ENCODE measurements at regions not wholly inside any gene's neighbourhood (a gene's known extent, or its start where the extent isn't known, plus 50 kb on each side); places are given as distances from the start of the nearest gene placed in this dataset.

DNA sequence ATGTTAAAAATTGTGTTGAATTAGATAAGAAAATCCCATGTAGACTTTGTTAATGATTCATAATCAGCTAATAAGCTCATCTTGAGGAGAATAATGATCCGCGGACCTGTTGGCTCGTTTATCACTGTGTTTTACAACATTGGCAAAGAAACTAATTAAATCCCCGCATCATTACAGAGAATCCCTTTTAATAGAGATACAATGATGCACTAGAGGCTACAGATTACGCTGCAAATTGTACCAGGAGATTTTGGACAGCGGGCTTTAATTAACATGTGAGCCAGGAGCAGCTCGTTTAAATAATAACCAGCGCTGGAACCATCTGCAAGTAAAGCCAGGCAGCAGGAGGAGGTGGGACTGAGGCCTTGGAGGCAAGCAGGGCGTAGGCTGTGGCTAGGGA, 280.3 kb upstream of the POU3F1 start:
- no peaks in the 10 kb centered on the region for H3K79me2 ChIP-seq (ENCODE audit: insufficient read depth, low read depth, low read length)
- CTCF ChIA-PET (ENCODE audit: unreplicated experiment): no interaction called here
- BruUV-seq (replicated peaks): no TSS peak
- no peak overlapping the region for H2AFZ ChIP-seq (ENCODE audit: low read length)
- H3K4me3 ChIP-seq (ENCODE audit: low read depth, low read length, poor library complexity, severe bottlenecking): no peak overlapping the region
- no peaks in the 10 kb centered on the region for H4K20me1 ChIP-seq (ENCODE audit: insufficient read depth, low read length)
- no peak for DNase-seq (ENCODE audit: low spot score)
- no peak overlapping the region for H3K4me2 ChIP-seq (ENCODE audit: low read length)
- no peak for TF ChIP-seq EZH2phosphoT487 (IDR thresholded peaks at IDR 0.05; ENCODE audit: borderline replicate concordance, low read depth, low read length)
- no peak for TF ChIP-seq CTCF (conservative IDR thresholded peaks at IDR 0.05; ENCODE audit: low read length)
- H3K9me3 ChIP-seq (ENCODE audit: low read length): no peaks in the 10 kb centered on the region
- no peak overlapping the region for H3K27ac ChIP-seq (ENCODE audit: low read depth, low read length, poor library complexity, severe bottlenecking)
- H3K4me1 ChIP-seq (ENCODE audit: insufficient read depth, low read length, poor library complexity, severe bottlenecking): no peaks in the 10 kb centered on the region
- H3K36me3 ChIP-seq (ENCODE audit: insufficient read depth, low read length): no peaks in the 10 kb centered on the region
- intact Hi-C loops (cut with micrococcal nuclease; ENCODE audit: unreplicated experiment): no loop called here
- POLR2A ChIA-PET: interaction anchor here (0.6 kb wide), 1 partner anchor 273 kb away, joined by 4 read pairs; no protein-coding TSS in a partner anchor
- H3K9me2 ChIP-seq (ENCODE audit: insufficient read depth, low read length): no peaks in the 10 kb centered on the region

GRCh38 chr1:38326135-38326534, 279.5 kb upstream of the POU3F1 start:
- Histone ChIP-seq H3K9me3 (ENCODE audit: low read length) (no peaks in the 10 kb centered on the region), H3K36me3 (ENCODE audit: insufficient read depth, low read length) (no peaks in the 10 kb centered on the region), H2AFZ (ENCODE audit: low read length) (no peak overlapping the region), H4K20me1 (ENCODE audit: insufficient read depth, low read length) (no peaks in the 10 kb centered on the region), H3K4me3 (ENCODE audit: low read depth, low read length, poor library complexity, severe bottlenecking) (no peak overlapping the region), H3K79me2 (ENCODE audit: insufficient read depth, low read depth, low read length) (no peaks in the 10 kb centered on the region), H3K27ac (ENCODE audit: low read depth, low read length, poor library complexity, severe bottlenecking) (no peak overlapping the region), H3K4me1 (ENCODE audit: insufficient read depth, low read length, poor library complexity, severe bottlenecking) (no peaks in the 10 kb centered on the region), H3K9me2 (ENCODE audit: insufficient read depth, low read length) (no peaks in the 10 kb centered on the region), H3K4me2 (ENCODE audit: low read length) (no peak overlapping the region)
- CTCF ChIA-PET (ENCODE audit: unreplicated experiment): no interaction called here
- DNase-seq (ENCODE audit: low spot score): no peak
- intact Hi-C loops (cut with micrococcal nuclease; ENCODE audit: unreplicated experiment): no loop called here
- POLR2A ChIA-PET: interaction anchor here (0.6 to 0.8 kb wide), 2 partner anchors 19 to 113 kb away, joined by 3 read pairs; no protein-coding TSS in a partner anchor
- BruUV-seq (replicated peaks): no TSS peak
- no peak for TF ChIP-seq CTCF (conservative IDR thresholded peaks at IDR 0.05; ENCODE audit: low read length)
- no peak for TF ChIP-seq EZH2phosphoT487 (IDR thresholded peaks at IDR 0.05; ENCODE audit: borderline replicate concordance, low read depth, low read length)

- no peaks in the 10 kb centered on the region for H3K79me2 ChIP-seq (ENCODE audit: insufficient read depth, low read depth, low read length)
- no peak overlapping the region for H3K4me2 ChIP-seq (ENCODE audit: low read length)
- no peak overlapping the region for H3K4me3 ChIP-seq (ENCODE audit: low read depth, low read length, poor library complexity, severe bottlenecking)
- no peak for DNase-seq (ENCODE audit: low spot score)
- no peaks in the 10 kb centered on the region for H3K36me3 ChIP-seq (ENCODE audit: insufficient read depth, low read length)
- H2AFZ ChIP-seq (ENCODE audit: low read length): no peak overlapping the region
- TF ChIP-seq EZH2phosphoT487 (IDR thresholded peaks at IDR 0.05; ENCODE audit: borderline replicate concordance, low read depth, low read length) (no peak), CTCF (conservative IDR thresholded peaks at IDR 0.05; ENCODE audit: low read length) (no peak)
- H3K9me3 ChIP-seq (ENCODE audit: low read length): no peaks in the 10 kb centered on the region
- no peaks in the 10 kb centered on the region for H3K4me1 ChIP-seq (ENCODE audit: insufficient read depth, low read length, poor library complexity, severe bottlenecking)
- H4K20me1 ChIP-seq (ENCODE audit: insufficient read depth, low read length): no peaks in the 10 kb centered on the region
- no peak overlapping the region for H3K27ac ChIP-seq (ENCODE audit: low read depth, low read length, poor library complexity, severe bottlenecking)
- intact Hi-C loops (cut with micrococcal nuclease; ENCODE audit: unreplicated experiment): no loop called here
- no peaks in the 10 kb centered on the region for H3K9me2 ChIP-seq (ENCODE audit: insufficient read depth, low read length)
- ChIA-PET POLR2A (no interaction called here), CTCF (ENCODE audit: unreplicated experiment) (no interaction called here)
- BruUV-seq (replicated peaks): no TSS peak
Measured at GRCh38 chr1:38312753-38313152, 266.2 kb upstream of the POU3F1 start.
